H9 (cell line): ENCODE measurements at regions not wholly inside any gene's neighbourhood (a gene's known extent, or its start where the extent isn't known, plus 50 kb on each side); places are given as distances from the start of the nearest gene placed in this dataset.

Source experiments
- DNase-seq: peaks from one replicate; pipeline ENCODE4 v3.0.0-alpha.2; 2017
- H2AFZ ChIP-seq: one replicate; pipeline ENCODE4 v1.6.1; 2013; ENCODE audit warnings: mild to moderate bottlenecking, low read length, control low read depth, moderate library complexity
- H2AK5ac ChIP-seq: 2 replicates; pipeline ENCODE4 v1.6.1; 2013; ENCODE audit warnings: low read length, control low read depth, mixed read lengths; ENCODE audit not compliant: insufficient read length
- H2BK120ac ChIP-seq: one replicate; pipeline ENCODE4 v1.6.1; 2013; ENCODE audit warnings: low read depth, mild to moderate bottlenecking, low read length, control low read depth, inconsistent platforms; ENCODE audit not compliant: poor library complexity, severe bottlenecking
- H2BK12ac ChIP-seq: 2 replicates; pipeline ENCODE4 v1.6.1; 2013; ENCODE audit warnings: low read length, control low read depth, mixed read lengths, low read depth; ENCODE audit not compliant: insufficient read length
- H2BK15ac ChIP-seq: 2 replicates; pipeline ENCODE4 v1.6.1; 2013; ENCODE audit warnings: low read depth, low read length, control low read depth
- H2BK20ac ChIP-seq: one replicate; pipeline ENCODE4 v1.6.1; 2013; ENCODE audit warnings: low read depth, mild to moderate bottlenecking, low read length, control low read depth, inconsistent platforms; ENCODE audit not compliant: poor library complexity, severe bottlenecking
- H2BK5ac ChIP-seq: 2 replicates; pipeline ENCODE4 v1.6.1; 2013; ENCODE audit warnings: low read length, control low read depth, mixed read lengths; ENCODE audit not compliant: insufficient read length
- H3K14ac ChIP-seq: 2 replicates; pipeline ENCODE4 v1.6.1; 2013; ENCODE audit warnings: low read length, control low read depth; ENCODE audit not compliant: insufficient read depth
- H3K18ac ChIP-seq: 2 replicates; pipeline ENCODE4 v1.6.1; 2013; ENCODE audit warnings: low read depth, mild to moderate bottlenecking, mixed read lengths, low read length, control low read depth; ENCODE audit not compliant: insufficient read length
- H3K23ac ChIP-seq: 2 replicates; pipeline ENCODE4 v1.6.1; 2013; ENCODE audit warnings: low read length, control low read depth, mixed read lengths, low read depth; ENCODE audit not compliant: insufficient read length
- H3K23me2 ChIP-seq: 2 replicates; pipeline ENCODE4 v1.6.1; 2013; ENCODE audit warnings: low read depth, mild to moderate bottlenecking, mixed read lengths, low read length, control low read depth; ENCODE audit not compliant: insufficient read length, poor library complexity, severe bottlenecking
- H3K27ac ChIP-seq: 2 replicates; pipeline ENCODE4 v1.5.1; 2013; ENCODE audit warnings: low read length, control low read depth, mixed read lengths, low read depth; ENCODE audit not compliant: insufficient read length
- H3K27me3 ChIP-seq: 2 replicates; pipeline ENCODE4 v1.6.1; 2013; ENCODE audit warnings: low read length, control low read depth, inconsistent platforms; ENCODE audit not compliant: insufficient read depth
- H3K4ac ChIP-seq: 2 replicates; pipeline ENCODE4 v1.6.1; 2013; ENCODE audit warnings: low read depth, mild to moderate bottlenecking, control low read depth, inconsistent platforms, low read length, moderate library complexity
- H3K4me1 ChIP-seq: 2 replicates; pipeline ENCODE4 v1.6.1; 2013; ENCODE audit warnings: low read length, control low read depth, inconsistent platforms; ENCODE audit not compliant: insufficient read depth
- H3K4me2 ChIP-seq: 2 replicates; pipeline ENCODE4 v1.6.1; 2013; ENCODE audit warnings: low read length, control low read depth, mixed read lengths; ENCODE audit not compliant: insufficient read length, insufficient read depth
- H3K56ac ChIP-seq: 2 replicates; pipeline ENCODE4 v1.6.1; 2013; ENCODE audit warnings: low read depth, mild to moderate bottlenecking, mixed read lengths, low read length, control low read depth; ENCODE audit not compliant: insufficient read length
- H3K79me1 ChIP-seq: 2 replicates; pipeline ENCODE4 v1.6.1; 2013; ENCODE audit warnings: low read depth, mild to moderate bottlenecking, moderate library complexity, low read length, control low read depth, inconsistent platforms; ENCODE audit not compliant: insufficient read depth, poor library complexity, severe bottlenecking
- H3K79me2 ChIP-seq: 2 replicates; pipeline ENCODE4 v1.6.1; 2013; ENCODE audit warnings: low read length, control low read depth, inconsistent platforms; ENCODE audit not compliant: insufficient read depth
- H3K9ac ChIP-seq: 2 replicates; pipeline ENCODE4 v1.6.1; 2013; ENCODE audit warnings: low read length, control low read depth, mixed read lengths; ENCODE audit not compliant: insufficient read length; ENCODE audit errors: extremely low read depth
- H3K9me3 ChIP-seq: one replicate; pipeline ENCODE4 v1.6.1; 2013; ENCODE audit warnings: low read depth, low read length, inconsistent platforms; ENCODE audit not compliant: control insufficient read depth
- H3T11ph ChIP-seq: one replicate; pipeline ENCODE4 v1.6.1; 2013; ENCODE audit warnings: mild to moderate bottlenecking, low read length, control low read depth, inconsistent platforms
- H4K20me1 ChIP-seq: one replicate; pipeline ENCODE4 v1.6.1; 2013; ENCODE audit not compliant: control insufficient read depth, insufficient read length, insufficient read depth
- H4K5ac ChIP-seq: 2 replicates; pipeline ENCODE4 v1.6.1; 2013; ENCODE audit warnings: low read depth, mild to moderate bottlenecking, mixed read lengths, low read length, control low read depth; ENCODE audit not compliant: insufficient read length
- H4K8ac ChIP-seq: replicated peaks from 2 replicates; pipeline ENCODE4 v1.6.1; 2013; ENCODE audit warnings: low read length, control low read depth, mixed read lengths, low read depth; ENCODE audit not compliant: insufficient read length
- H4K91ac ChIP-seq: 2 replicates; pipeline ENCODE4 v1.6.1; 2013; ENCODE audit warnings: low read depth, mild to moderate bottlenecking, moderate library complexity, mixed read lengths, low read length, control low read depth; ENCODE audit not compliant: insufficient read length
- H3K27ac Mint-ChIP-seq, 3 experiments: 2 replicates in 2 of 3; 3 replicates in 1 of 3; pipeline ENCODE4 v1.8.0; 2020 to 2021; ENCODE audit warnings: mixed read lengths in 3 of 3, mild to moderate bottlenecking in 1 of 3, moderate library complexity in 1 of 3
- H3K27me3 Mint-ChIP-seq: 2 replicates; pipeline ENCODE4 v1.8.0; 2021; ENCODE audit warnings: low read depth, mild to moderate bottlenecking, moderate library complexity, mixed read lengths
- H3K36me3 Mint-ChIP-seq, 3 experiments: 2 replicates in 2 of 3; 3 replicates in 1 of 3; pipeline ENCODE4 v1.8.0; 2020 to 2021; ENCODE audit warnings: low read depth in 3 of 3, mixed read lengths in 3 of 3; ENCODE audit not compliant: insufficient read depth in 1 of 3
- H3K4me1 Mint-ChIP-seq, 2 experiments: 2 replicates each; pipeline ENCODE4 v1.8.0; 2020; ENCODE audit warnings: mixed read lengths in 2 of 2
- H3K4me3 Mint-ChIP-seq, 2 experiments: 2 replicates in 1 of 2; 3 replicates in 1 of 2; pipeline ENCODE4 v1.8.0; 2020 to 2021; ENCODE audit warnings: mild to moderate bottlenecking in 2 of 2, mixed read lengths in 2 of 2, moderate library complexity in 1 of 2
- H3K9me3 Mint-ChIP-seq, 2 experiments: 2 replicates in 1 of 2; 3 replicates in 1 of 2; pipeline ENCODE4 v1.8.0; 2020; ENCODE audit warnings: mild to moderate bottlenecking in 2 of 2, mixed read lengths in 2 of 2, moderate library complexity in 1 of 2
- WGBS: extraction: QIAGEN DNeasy Blood & Tissue Kit; methylation state at CpG from one replicate; pipeline ENCODE4 v1.1.7; 2013; ENCODE audit warnings: missing lambda C conversion rate, low lambda C conversion rate, mixed read lengths; ENCODE audit not compliant: insufficient read length; ENCODE audit errors: extremely low coverage; 5-methylcytosine and 5-hydroxymethylcytosine counted together
- TF ChIP-seq, protein P1 (sequence below): fragments of 200-600 bp; sonication (generic); conservative IDR thresholded peaks from 3 replicates; pipeline ENCODE4 v1.8.0; 2021; ENCODE audit warnings: antibody characterized with exemption, mild to moderate bottlenecking

DNA sequence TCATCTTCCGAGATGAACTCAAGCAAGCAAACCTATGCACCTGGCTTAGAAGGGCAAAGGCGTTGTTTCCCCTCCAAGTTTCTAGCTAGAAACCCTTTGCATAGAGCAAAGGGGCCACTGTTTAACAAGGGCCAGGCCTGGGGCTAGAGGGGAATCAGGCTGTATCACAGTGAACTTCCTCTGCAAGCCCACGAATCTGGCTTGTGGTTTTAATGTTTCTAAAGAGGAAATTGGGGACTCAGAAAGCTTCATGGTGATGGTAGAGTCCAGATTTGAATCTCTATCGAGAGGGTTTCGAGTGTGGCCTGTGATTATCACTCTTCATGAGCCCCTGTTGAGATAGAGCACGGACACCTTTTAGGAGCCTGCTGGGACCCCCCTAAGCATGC, 189.9 kb downstream of the VRK1 start:
- no peak overlapping the region for H2BK12ac ChIP-seq
- Mint-ChIP-seq H3K9me3 (peaks cover 0 to 6% of the 10 kb centered on the region in 2 experiments; a peak in 2 of 5 replicates), H3K27me3 (no peaks in the 10 kb centered on the region; the same call in none of the 2 replicates), H3K36me3 (no peaks in the 10 kb centered on the region), H3K4me1 (peaks cover 8 to 12% of the 10 kb centered on the region in 2 experiments), H3K4me3 (no peak overlapping the region), H3K27ac (no peak overlapping the region; a peak in 1 of 7 replicates)
- no peak overlapping the region for H2AFZ ChIP-seq
- no peak overlapping the region for H3K18ac ChIP-seq
- no peak for DNase-seq
- no peaks in the 10 kb centered on the region for H3K23me2 ChIP-seq
- no peak overlapping the region for H3K4me2 ChIP-seq
- H2BK20ac ChIP-seq, result no peak overlapping the region
- H2BK15ac ChIP-seq, result no peak overlapping the region
- no peak overlapping the region for H4K8ac ChIP-seq
- no peak overlapping the region for H3K4ac ChIP-seq
- no peaks in the 10 kb centered on the region for H3K79me2 ChIP-seq
- H3K23ac ChIP-seq, result no peak overlapping the region
- no peak overlapping the region for H3K14ac ChIP-seq
- no peaks in the 10 kb centered on the region for H3K27me3 ChIP-seq
- H2AK5ac ChIP-seq, result no peak overlapping the region
- H3T11ph ChIP-seq, result no peak overlapping the region
- no peaks in the 10 kb centered on the region for H3K79me1 ChIP-seq
- no CpG with 5 or more reads among the region's 6 CpGs for WGBS
- no peak overlapping the region for H2BK120ac ChIP-seq
- no peak overlapping the region for H3K56ac ChIP-seq
- no peak overlapping the region for H4K91ac ChIP-seq
- H3K4me1 ChIP-seq, result no peaks in the 10 kb centered on the region; the same call in 1 of the 2 replicates
- no peak overlapping the region for H3K9ac ChIP-seq
- H3K9me3 ChIP-seq, result no peaks in the 10 kb centered on the region
- no peak overlapping the region for H4K5ac ChIP-seq
- H3K27ac ChIP-seq, result no peak overlapping the region
- no peaks in the 10 kb centered on the region for H4K20me1 ChIP-seq
- TF ChIP-seq, protein P1, sequence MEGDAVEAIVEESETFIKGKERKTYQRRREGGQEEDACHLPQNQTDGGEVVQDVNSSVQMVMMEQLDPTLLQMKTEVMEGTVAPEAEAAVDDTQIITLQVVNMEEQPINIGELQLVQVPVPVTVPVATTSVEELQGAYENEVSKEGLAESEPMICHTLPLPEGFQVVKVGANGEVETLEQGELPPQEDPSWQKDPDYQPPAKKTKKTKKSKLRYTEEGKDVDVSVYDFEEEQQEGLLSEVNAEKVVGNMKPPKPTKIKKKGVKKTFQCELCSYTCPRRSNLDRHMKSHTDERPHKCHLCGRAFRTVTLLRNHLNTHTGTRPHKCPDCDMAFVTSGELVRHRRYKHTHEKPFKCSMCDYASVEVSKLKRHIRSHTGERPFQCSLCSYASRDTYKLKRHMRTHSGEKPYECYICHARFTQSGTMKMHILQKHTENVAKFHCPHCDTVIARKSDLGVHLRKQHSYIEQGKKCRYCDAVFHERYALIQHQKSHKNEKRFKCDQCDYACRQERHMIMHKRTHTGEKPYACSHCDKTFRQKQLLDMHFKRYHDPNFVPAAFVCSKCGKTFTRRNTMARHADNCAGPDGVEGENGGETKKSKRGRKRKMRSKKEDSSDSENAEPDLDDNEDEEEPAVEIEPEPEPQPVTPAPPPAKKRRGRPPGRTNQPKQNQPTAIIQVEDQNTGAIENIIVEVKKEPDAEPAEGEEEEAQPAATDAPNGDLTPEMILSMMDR, result no peak
- H2BK5ac ChIP-seq, result no peak overlapping the region
